Astrocyte (in vitro differentiated cells and primary cell): ENCODE measurements at regions not wholly inside any gene's neighbourhood (a gene's known extent, or its start where the extent isn't known, plus 50 kb on each side); places are given as distances from the start of the nearest gene placed in this dataset.

Experiments
- CTCF ChIP-seq: IDR thresholded peaks from 2 replicates; pipeline ENCODE4 v1.5.1; 2011; ENCODE audit warnings: low read depth, mild to moderate bottlenecking, inconsistent platforms, low read length, moderate library complexity; ENCODE audit not compliant: insufficient read depth
- EZH2 ChIP-seq: IDR thresholded peaks from 2 replicates; pipeline ENCODE4 v1.6.1; 2012; ENCODE audit warnings: mild to moderate bottlenecking, low read length, inconsistent platforms; ENCODE audit not compliant: insufficient read depth

- TF ChIP-seq CTCF, result no peak
- no peak for TF ChIP-seq EZH2
These were observed 68.4 kb upstream of the ANKRD10 start for GRCh38 chr13:110983241-110983640.
